ENCODE measurements at regions not wholly inside any gene's neighbourhood (a gene's known extent, or its start where the extent isn't known, plus 50 kb on each side); places are given as distances from the start of the nearest gene placed in this dataset.

- Histone ChIP-seq H3K9me1 (replicated peaks; ENCODE audit: control insufficient read depth, extremely low read depth, insufficient read depth, low read length) (no peaks in the 10 kb centered on the region), H3K27ac (ENCODE audit: insufficient read depth, low read depth, low read length) (no peak overlapping the region), H2AFZ (ENCODE audit: low read depth, low read length) (no peak overlapping the region), H3K9ac (replicated peaks; ENCODE audit: extremely low read depth, insufficient read depth, low read length) (no peak overlapping the region), H3K4me3 (replicated peaks in 1 of 3; ENCODE audit: insufficient read depth in 1 of 3, low read depth in 1 of 3, low read length in 3 of 3) (no peak overlapping the region), H3K79me2 (ENCODE audit: control insufficient read depth, insufficient read depth, low read length) (no peaks in the 10 kb centered on the region), H3K36me3 (ENCODE audit: control insufficient read depth in 2 of 2, extremely low read depth in 1 of 2, insufficient read depth in 2 of 2, low read length in 2 of 2) (no peaks in the 10 kb centered on the region), H3K27me3 (ENCODE audit: control insufficient read depth in 2 of 2, insufficient read depth in 2 of 2, low read length in 2 of 2) (no peaks in the 10 kb centered on the region), H3K4me1 (ENCODE audit: control insufficient read depth, extremely low read depth, insufficient read depth, low read length) (no peaks in the 10 kb centered on the region), H3K4me2 (ENCODE audit: insufficient read depth, low read length) (no peak overlapping the region), H4K20me1 (replicated peaks; ENCODE audit: control insufficient read depth, extremely low read depth, insufficient read depth, low read length) (no peaks in the 10 kb centered on the region), H3K9me3 (replicated peaks; ENCODE audit: control insufficient read depth, insufficient read depth, low read length) (no peaks in the 10 kb centered on the region)
- intact Hi-C loops (cut with micrococcal nuclease) (no loop called here), dilution Hi-C loops (cut with MboI; ENCODE audit: extremely low pct_ligation_motif_present, low sequenced_read_pairs) (no loop called here)
- CTCF ChIA-PET = no interaction called here
- POLR2A ChIA-PET = no interaction called here
- no peak for FAIRE-seq
- TF ChIP-seq FOS (IDR thresholded peaks at IDR 0.05; ENCODE audit: borderline replicate concordance, insufficient read depth, low read length) (no peak), JUN (IDR thresholded peaks at IDR 0.05; ENCODE audit: borderline replicate concordance, insufficient read depth, insufficient read length, low read depth) (no peak), CTCF (IDR thresholded peaks at IDR 0.05; ENCODE audit: extremely low read depth in 1 of 2, insufficient read depth in 1 of 2, low read depth in 1 of 2, low read length in 2 of 2) (no peak), GATA2 (IDR thresholded peaks at IDR 0.05; ENCODE audit: insufficient read depth, insufficient read length, low read depth, low read length) (no peak), POLR2AphosphoS5 (IDR thresholded peaks at IDR 0.05; ENCODE audit: insufficient read depth, low read depth, low read length) (no peak), EZH2 (IDR thresholded peaks at IDR 0.05; ENCODE audit: borderline replicate concordance, low read depth, low read length, severe bottlenecking) (no peak), MYC (IDR thresholded peaks at IDR 0.05; ENCODE audit: low read depth, low read length) (no peak), POLR2A (IDR thresholded peaks at IDR 0.05; ENCODE audit: low read depth, low read length) (no peak), MAX (IDR thresholded peaks at IDR 0.05; ENCODE audit: insufficient read depth, insufficient read length) (no peak)
- BruUV-seq (replicated peaks) = no TSS peak
- no peak for DNase-seq (ENCODE audit: low read depth, low spot score)
Observed at GRCh38 chr1:195594322-195594721, 1013.9 kb downstream of the KCNT2 start.
